ENCODE measurements at regions not wholly inside any gene's neighbourhood (a gene's known extent, or its start where the extent isn't known, plus 50 kb on each side); places are given as distances from the start of the nearest gene placed in this dataset.

GRCh38 chr10:3848005-3848774 is 63.2 kb upstream of the KLF6 start:
- WGBS, 2 donors, result 89 to 93% methylated on average over 6 of the region's 6 CpGs
- Histone ChIP-seq H3K4me1 (no peaks in the 10 kb centered on the region), H3K4me3 (no peak overlapping the region), H3K9me3 (no peaks in the 10 kb centered on the region), H3K27ac (no peak overlapping the region), H3K27me3 (no peaks in the 10 kb centered on the region), H3K36me3 (ENCODE audit: low read depth, missing control alignments) (no peaks in the 10 kb centered on the region)
- no peak for DNase-seq
- intact Hi-C loops (cut with DNase I; ENCODE audit: low total_unique reads), result no loop called here
- TF ChIP-seq POLR2A (IDR thresholded peaks at IDR 0.05) (no peak), CTCF (IDR thresholded peaks at IDR 0.05) (no peak)

GRCh38 chr10:3846736-3847135 is 61.7 kb upstream of the KLF6 start:
- intact Hi-C loops (cut with DNase I; ENCODE audit: low total_unique reads), result no loop called here
- H3K27ac ChIP-seq, result no peak overlapping the region
- no peaks in the 10 kb centered on the region for H3K4me1 ChIP-seq
- no peaks in the 10 kb centered on the region for H3K36me3 ChIP-seq (ENCODE audit: low read depth, missing control alignments)
- no peaks in the 10 kb centered on the region for H3K27me3 ChIP-seq
- TF ChIP-seq POLR2A (IDR thresholded peaks at IDR 0.05) (no peak), CTCF (IDR thresholded peaks at IDR 0.05) (no peak)
- no peak for DNase-seq
- no peak overlapping the region for H3K4me3 ChIP-seq
- 83 to 97% methylated on average over 3 of the region's 3 CpGs for WGBS, 2 donors
- no peaks in the 10 kb centered on the region for H3K9me3 ChIP-seq

GRCh38 chr10:3844491-3845025 is 59.5 kb upstream of the KLF6 start:
- Histone ChIP-seq H3K9me3 (no peaks in the 10 kb centered on the region), H3K27ac (no peak overlapping the region), H3K4me3 (no peak overlapping the region), H3K36me3 (ENCODE audit: low read depth, missing control alignments) (no peaks in the 10 kb centered on the region), H3K4me1 (no peaks in the 10 kb centered on the region), H3K27me3 (no peaks in the 10 kb centered on the region)
- no peak for DNase-seq
- intact Hi-C loops (cut with DNase I; ENCODE audit: low total_unique reads), result no loop called here
- TF ChIP-seq CTCF (IDR thresholded peaks at IDR 0.05), result no peak
- no peak for TF ChIP-seq POLR2A (IDR thresholded peaks at IDR 0.05)
- WGBS, 2 donors, result 90 to 96% methylated on average over 1 of the region's 1 CpG

- Histone ChIP-seq H3K4me1 (no peaks in the 10 kb centered on the region), H3K36me3 (ENCODE audit: low read depth, missing control alignments) (no peaks in the 10 kb centered on the region), H3K9me3 (no peaks in the 10 kb centered on the region), H3K27ac (no peak overlapping the region), H3K4me3 (no peak overlapping the region), H3K27me3 (no peaks in the 10 kb centered on the region)
- WGBS, 2 donors, result 92 to 95% methylated on average over 14 of the region's 14 CpGs
- intact Hi-C loops (cut with DNase I; ENCODE audit: low total_unique reads), result no loop called here
- no peak for DNase-seq
- TF ChIP-seq CTCF (IDR thresholded peaks at IDR 0.05) (no peak), POLR2A (IDR thresholded peaks at IDR 0.05) (no peak)
Measured at GRCh38 chr10:3838460-3839437, 53.7 kb upstream of the KLF6 start.

All from testis (tissue), 2 donors.